AG09319 (cell line): ENCODE measurements at regions not wholly inside any gene's neighbourhood (a gene's known extent, or its start where the extent isn't known, plus 50 kb on each side); places are given as distances from the start of the nearest gene placed in this dataset.

Source experiments
- DNase-seq: peaks from one replicate; pipeline ENCODE4 v3.0.0-alpha.2; 2010; ENCODE audit warnings: low read depth; ENCODE audit errors: extremely low read depth
- CTCF ChIP-seq: IDR thresholded peaks from 2 replicates; pipeline ENCODE4 v1.5.1; 2011; ENCODE audit warnings: low read depth, mild to moderate bottlenecking, inconsistent platforms, low read length, moderate library complexity

GRCh38 chr1:185492089-185492825 is 175.2 kb upstream of the IVNS1ABP start:
- no peak for TF ChIP-seq CTCF
- DNase-seq: no peak

- no peak for DNase-seq
- no peak for TF ChIP-seq CTCF
Measured at GRCh38 chr1:185491604-185492003, 174.6 kb upstream of the IVNS1ABP start.

GRCh38 chr1:185490924-185491323 is 173.9 kb upstream of the IVNS1ABP start:
- no peak for TF ChIP-seq CTCF
- no peak for DNase-seq

- DNase-seq: no peak
- no peak for TF ChIP-seq CTCF
Measured at GRCh38 chr1:185489406-185489805, 172.4 kb upstream of the IVNS1ABP start.

- no peak for DNase-seq
- TF ChIP-seq CTCF: no peak
Measured at GRCh38 chr1:185488808-185489207, 171.8 kb upstream of the IVNS1ABP start.

GRCh38 chr1:185487936-185488335 is 170.9 kb upstream of the IVNS1ABP start:
- no peak for TF ChIP-seq CTCF
- no peak for DNase-seq

- TF ChIP-seq CTCF: no peak
Measured at GRCh38 chr1:185487026-185487425, 170.0 kb upstream of the IVNS1ABP start.

More at GRCh38 chr1:185487026-185487425, 170.0 kb upstream of the IVNS1ABP start:
- DNase-seq: no peak
